ENCODE measurements at regions not wholly inside any gene's neighbourhood (a gene's known extent, or its start where the extent isn't known, plus 50 kb on each side); places are given as distances from the start of the nearest gene placed in this dataset.

GRCh38 chrX:27241981-27242380 is 221.2 kb downstream of the PPP4R3C start:
- TF ChIP-seq CTCF (IDR thresholded peaks at IDR 0.05) = no peak
- no peak for TF ChIP-seq POLR2A (IDR thresholded peaks at IDR 0.05)
- no peak for TF ChIP-seq EP300 (IDR thresholded peaks at IDR 0.05)
